Kidney tubule cell (primary cell): ENCODE measurements at regions not wholly inside any gene's neighbourhood (a gene's known extent, or its start where the extent isn't known, plus 50 kb on each side); places are given as distances from the start of the nearest gene placed in this dataset.
"Not testable (repeated sequence)": the region's sequence is repeated elsewhere in the genome, so short reads cannot be mapped to it uniquely, and the experiment has no call there.

Source experiments
- DNase-seq: peaks from one replicate; pipeline ENCODE4 v3.0.0-alpha.2; 2018; ENCODE audit warnings: low spot score

DNA sequence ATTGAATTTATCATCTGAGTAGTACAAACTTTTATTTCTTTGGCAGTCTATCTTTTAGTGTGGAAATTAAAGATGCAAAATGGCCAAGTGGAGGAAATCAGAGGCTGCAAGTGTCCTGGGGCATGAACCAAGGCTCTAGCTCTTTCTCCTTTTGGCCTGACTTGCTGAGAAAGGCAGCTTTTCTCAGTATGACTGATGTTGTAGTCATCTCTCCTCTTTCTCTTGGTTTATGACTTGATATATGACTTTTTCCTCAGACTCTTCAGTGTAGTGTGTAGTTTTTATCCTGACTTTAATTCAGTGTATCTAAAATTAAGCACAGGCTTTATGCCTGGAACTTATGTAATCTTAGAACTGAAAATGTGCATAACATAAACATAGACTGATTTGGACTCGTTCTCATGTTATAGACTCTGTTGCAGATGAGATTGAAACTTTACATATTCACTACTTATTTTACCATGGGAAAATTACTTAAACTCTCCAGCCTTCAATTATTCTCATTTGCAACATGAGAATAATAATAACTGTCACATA, 65.7 kb downstream of the SLITRK5 start:
- peak; percentile 27 for DNase-seq

DNA sequence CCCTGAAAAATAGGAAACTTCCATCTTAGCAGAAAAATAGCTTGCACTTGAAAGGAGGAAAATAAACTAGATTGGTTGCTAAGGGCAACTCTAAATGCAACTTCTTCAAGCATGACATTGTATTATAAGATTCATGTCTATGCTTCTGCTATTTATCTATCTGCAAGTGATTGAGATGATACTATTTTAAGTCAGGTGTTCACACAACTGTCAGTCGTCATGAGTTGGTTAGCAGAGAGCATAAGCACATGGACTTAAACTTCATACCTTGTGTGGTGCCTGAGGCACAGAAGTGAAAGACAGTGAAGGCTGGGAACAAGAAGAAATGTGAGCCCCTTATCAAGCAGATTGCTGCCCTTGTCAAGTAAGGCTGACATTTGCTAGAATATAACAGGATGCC, 82.9 kb downstream of the SLITRK5 start:
- no peak for DNase-seq

- DNase-seq = no peak
Measured at GRCh38 chr13:87769445-87769844, 98.3 kb downstream of the SLITRK5 start.

GRCh38 chr13:87777387-87777786, 106.2 kb downstream of the SLITRK5 start:
- peak; percentile 2 for DNase-seq

- no peak for DNase-seq
Measured at GRCh38 chr13:87778128-87778527, 107.0 kb downstream of the SLITRK5 start.

- no peak for DNase-seq
Measured at GRCh38 chr13:87779426-87779825, 108.3 kb downstream of the SLITRK5 start.

DNA sequence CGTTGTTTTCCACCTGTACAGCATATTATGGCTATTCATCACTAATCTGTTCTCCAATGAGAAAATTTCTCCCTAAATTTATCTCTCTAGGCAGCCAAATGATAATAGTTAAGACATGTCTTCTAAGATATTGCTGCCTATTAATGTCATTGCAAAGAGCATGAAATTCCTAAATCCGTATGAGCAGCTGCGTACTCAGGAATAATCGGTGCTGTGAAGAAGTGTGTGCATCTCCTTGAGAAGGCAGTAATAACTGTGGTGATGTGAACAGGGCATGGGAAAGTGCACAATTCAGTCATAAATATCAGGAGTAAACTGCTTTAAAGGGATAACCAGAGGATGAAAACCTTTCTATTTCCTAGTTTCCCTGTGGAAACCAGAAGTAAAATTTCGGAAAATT, 112.2 kb downstream of the SLITRK5 start:
- no peak for DNase-seq

DNA sequence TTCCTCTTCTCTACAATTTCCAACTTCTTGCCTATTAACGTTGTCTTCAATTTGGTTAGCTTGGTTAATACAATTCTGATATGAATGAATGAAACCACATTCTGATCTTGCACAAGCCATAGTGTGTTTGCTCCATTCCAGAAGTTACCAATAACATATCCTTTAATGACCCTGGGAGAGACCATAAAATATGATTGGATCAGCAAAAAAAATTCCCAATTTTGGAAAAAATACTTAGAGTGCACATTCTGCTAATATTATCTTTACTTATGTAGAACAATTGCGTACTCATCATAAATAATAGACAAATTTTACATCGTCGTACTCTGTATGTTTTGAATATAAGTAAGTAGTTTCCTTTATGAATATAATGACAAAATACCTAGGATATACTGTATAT, 117.2 kb downstream of the SLITRK5 start:
- no peak for DNase-seq

DNA sequence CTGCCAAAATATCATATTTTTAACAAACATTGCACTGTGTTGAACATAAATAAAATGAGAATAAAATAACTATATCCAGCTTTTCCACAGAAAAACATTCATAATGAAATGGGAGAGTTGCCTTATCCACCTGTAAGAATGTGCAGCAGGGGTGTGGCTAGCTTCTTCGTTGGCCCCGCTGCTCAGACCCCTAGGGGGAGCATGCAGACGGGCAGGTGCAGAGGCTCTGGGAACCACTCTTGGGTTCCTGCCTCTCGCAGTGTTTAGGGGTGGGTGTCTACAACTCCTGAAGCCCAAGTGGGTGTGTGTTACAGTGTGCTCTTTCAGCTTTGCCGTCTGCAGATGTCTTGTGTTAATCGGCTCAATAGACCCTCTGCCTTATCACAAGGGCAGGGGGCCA, 121.7 kb downstream of the SLITRK5 start:
- DNase-seq = no peak

- DNase-seq = no peak
Measured at GRCh38 chr13:87798536-87798935, 127.4 kb downstream of the SLITRK5 start.

DNA sequence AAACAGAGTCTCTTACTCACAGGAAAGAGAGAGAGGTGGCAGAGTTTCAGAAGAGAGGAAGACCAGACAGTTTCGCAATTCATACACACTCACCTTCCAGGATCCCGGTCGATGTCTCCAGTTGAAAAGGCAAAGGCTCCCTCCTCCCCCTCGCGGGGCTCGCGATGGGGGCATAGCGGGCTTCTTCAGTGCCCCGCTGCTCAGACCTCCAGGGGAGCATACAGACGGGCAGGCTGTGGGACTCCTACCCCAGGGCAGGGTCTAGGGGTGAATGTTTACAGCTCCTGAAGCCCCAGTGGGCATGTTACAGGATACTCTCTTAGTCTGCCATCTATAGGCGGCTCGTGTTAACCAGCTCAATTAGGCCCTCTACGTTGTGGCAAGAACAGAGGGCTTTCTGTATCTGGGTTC, 139.2 kb downstream of the SLITRK5 start:
- peak; percentile 55 for DNase-seq

- no peak for DNase-seq
Measured at GRCh38 chr13:87810920-87811344, 139.8 kb downstream of the SLITRK5 start.

DNA sequence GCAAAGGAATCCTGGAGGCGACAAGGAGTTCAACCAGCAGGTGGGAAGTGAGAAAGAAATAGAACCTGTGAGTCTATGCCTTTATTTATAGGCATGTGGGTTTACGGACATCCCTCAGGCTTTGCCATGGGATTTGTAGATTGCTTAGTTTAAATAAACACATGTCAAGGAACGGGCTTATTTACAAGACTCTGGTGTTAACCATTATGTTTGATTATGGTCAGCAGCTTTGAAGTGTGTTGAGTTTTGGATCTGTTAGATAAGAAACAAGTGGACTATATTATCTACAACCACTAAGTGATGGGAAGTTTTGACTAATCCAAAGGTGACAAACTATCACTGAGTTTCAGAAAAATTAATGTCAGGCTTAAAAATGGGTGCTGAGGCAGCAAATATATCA, 143.2 kb downstream of the SLITRK5 start:
- DNase-seq = no peak

GRCh38 chr13:87820241-87820640, 149.1 kb downstream of the SLITRK5 start:
- DNase-seq = no peak

GRCh38 chr13:87821512-87821911, 150.3 kb downstream of the SLITRK5 start:
- DNase-seq = no peak

GRCh38 chr13:87826301-87826700, 155.1 kb downstream of the SLITRK5 start:
- DNase-seq = not testable (repeated sequence)

DNA sequence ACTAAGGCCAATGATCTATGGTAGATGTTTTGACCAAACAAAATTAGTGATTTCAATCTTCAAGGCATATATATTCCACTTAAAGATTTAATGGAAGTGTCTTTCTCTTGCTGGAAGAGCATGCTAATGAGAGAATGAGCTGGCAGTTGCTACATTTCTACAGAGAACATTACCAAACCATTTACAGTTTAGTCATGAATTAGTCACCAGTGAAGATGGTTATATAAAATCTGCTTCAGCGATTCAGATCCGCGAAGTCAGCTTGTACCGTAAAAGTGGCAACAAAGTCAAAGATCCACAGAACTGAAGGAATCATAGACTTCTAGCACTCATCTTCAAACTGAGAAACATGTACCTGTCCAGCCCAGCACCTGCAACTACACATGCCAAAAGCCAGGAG, 156.3 kb downstream of the SLITRK5 start:
- DNase-seq = peak; percentile 78

- DNase-seq = no peak
Measured at GRCh38 chr13:87837522-87837921, 166.4 kb downstream of the SLITRK5 start.

GRCh38 chr13:87837946-87838345, 166.8 kb downstream of the SLITRK5 start:
- DNase-seq = no peak

DNA sequence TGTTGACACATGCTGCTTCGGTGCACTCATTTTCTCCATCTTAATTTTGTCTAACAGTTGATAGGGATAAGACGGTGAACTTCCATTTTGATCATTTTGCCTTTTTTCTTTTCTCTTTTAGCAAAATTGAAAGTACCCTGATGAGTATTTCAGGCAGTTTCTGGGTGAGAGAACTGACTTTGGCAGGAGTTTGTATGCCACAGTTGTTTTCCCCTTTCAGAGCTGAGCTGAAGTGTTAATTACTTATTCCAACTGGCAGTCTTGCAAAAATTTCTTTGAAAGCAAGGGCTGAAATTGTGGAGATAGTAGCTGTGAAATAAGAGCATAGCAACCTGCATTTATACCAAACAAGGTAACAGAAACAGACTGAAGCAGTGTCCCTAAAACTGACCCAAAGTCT, 180.2 kb downstream of the SLITRK5 start:
- DNase-seq = no peak

- DNase-seq = no peak
Measured at GRCh38 chr13:87855553-87855952, 184.4 kb downstream of the SLITRK5 start.

DNA sequence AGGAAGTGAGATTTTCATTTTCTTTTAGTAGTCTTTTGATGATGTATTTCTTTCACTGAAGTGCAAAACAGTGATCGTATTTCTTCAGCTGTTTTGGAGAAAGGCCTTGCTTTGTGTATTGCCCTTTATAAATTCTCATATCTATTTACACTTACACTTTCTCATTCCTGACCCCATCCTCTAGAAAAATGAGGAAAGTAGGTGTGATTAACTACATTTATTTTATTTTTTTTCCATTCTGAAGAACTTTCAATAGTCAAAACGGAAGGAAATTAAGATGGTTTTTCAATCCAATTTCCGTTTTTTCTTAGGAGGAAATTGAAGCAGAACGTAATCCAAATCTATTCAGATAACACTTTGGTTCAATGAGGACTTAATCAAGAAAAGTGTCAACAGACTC, 188.1 kb downstream of the SLITRK5 start:
- DNase-seq = no peak

DNA sequence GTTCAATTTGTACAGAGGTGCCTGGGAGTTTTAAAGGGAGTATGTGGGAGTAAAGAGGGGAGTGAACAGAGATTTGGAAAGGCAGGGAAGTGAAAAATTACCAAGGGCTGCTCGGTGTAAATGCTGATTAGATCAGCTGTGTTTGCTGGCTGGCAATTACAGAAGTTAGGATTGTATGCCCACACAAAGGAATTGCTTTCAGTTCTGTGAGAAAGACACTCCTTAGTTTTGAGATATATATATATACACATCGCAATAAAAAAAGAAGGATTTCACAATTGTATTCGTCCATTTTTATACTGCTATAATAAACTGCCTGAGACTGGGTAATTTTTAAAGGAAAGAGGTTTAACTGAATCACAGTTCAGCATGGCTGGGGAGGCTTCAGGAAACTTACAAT, 196.3 kb downstream of the SLITRK5 start:
- no peak for DNase-seq

DNA sequence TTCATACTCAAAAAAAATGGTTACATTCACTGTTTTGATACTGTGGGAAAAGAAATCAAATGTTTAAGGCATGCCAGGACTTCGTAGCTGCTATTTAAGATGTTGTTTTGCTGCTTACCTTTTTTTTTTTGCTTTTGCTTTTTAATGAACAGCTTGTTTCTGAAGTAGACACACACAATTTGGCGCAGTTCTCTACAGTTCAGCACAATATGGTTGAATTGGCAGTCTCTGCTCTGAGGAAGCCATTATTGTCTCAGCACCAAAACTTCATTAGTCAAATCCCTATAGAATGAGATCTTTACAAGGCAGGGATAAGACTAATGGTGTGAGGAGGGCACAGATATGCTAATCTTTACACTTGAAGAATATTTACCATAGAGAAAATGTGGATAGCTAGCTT, 197.6 kb downstream of the SLITRK5 start:
- no peak for DNase-seq

DNA sequence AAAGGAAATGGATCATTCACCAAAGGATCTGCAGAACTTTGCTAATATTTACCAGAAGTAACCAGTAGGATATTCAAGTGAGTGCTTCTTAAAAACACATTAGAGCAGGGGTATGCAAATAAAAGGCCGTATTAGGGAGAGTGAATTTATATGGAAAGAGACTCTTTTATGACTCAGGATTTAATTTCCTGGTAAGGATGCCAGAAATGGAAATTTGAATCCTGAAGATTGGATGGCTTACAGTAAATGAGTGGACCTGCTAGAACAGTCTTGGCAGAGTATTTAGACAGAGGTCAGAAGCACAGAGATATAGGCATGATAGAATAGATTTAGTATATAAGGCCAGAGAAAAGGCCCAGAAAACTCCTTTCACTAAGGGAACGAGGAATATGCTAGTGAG, 201.6 kb downstream of the SLITRK5 start:
- no peak for DNase-seq
